Pancreas (tissue), 10 donors: ENCODE measurements at regions not wholly inside any gene's neighbourhood (a gene's known extent, or its start where the extent isn't known, plus 50 kb on each side); places are given as distances from the start of the nearest gene placed in this dataset.

ENCODE experiments used
- ATAC-seq, 4 donors: fragments of 200-7000 bp; cut with Tn5 transposase; one replicate each; pipeline versions ENCODE4 v1.8.0 to v1.9.1; 2020; ENCODE audit warnings: mild to moderate bottlenecking in 4 of 4, moderate library complexity in 4 of 4
- DNase-seq, 6 donors: peaks; one replicate each; pipeline ENCODE4 v3.0.0-alpha.2; 2020
- FAIRE-seq: peaks from 2 replicates; lab custom pipeline; 2012; peaks lifted over from hg19 to GRCh38; lab: Jason Lieb, UNC
- H3K27ac ChIP-seq, 4 donors: fragments of 200-600 bp; sonication (generic); 1 replicate in 3 of 4; 2 replicates in 1 of 4; pipeline versions ENCODE4 v1.5.0 to v1.8.0; 2020
- H3K27me3 ChIP-seq, 4 donors: fragments of 200-600 bp; one replicate each; pipeline ENCODE4 v1.8.0; 2021
- H3K36me3 ChIP-seq, 3 donors: fragments of 200-600 bp; sonication (generic) in 1 of 3; one replicate each; pipeline versions ENCODE4 v1.5.0 to v1.8.0; 2020 to 2021
- H3K4me1 ChIP-seq, 3 donors: fragments of 200-600 bp; one replicate each; pipeline ENCODE4 v1.8.0; 2021
- H3K4me3 ChIP-seq, 4 donors: fragments of 200-600 bp; sonication (generic) in 2 of 4; one replicate each; pipeline versions ENCODE4 v1.5.0 to v1.8.0; 2020 to 2021
- H3K9me3 ChIP-seq, 4 donors: fragments of 200-600 bp; one replicate each; pipeline ENCODE4 v1.8.0; 2021
- WGBS, 2 donors: extraction: QIAGEN DNeasy Blood & Tissue Kit; methylation state at CpG; one replicate each; pipeline ENCODE4 v1.1.7; 2013; 5-methylcytosine and 5-hydroxymethylcytosine counted together
- intact Hi-C, 3 donors: fragments of 100-400 bp; cut with DNase I; formaldehyde crosslinking; loops; one replicate each; pipeline versions ENCODE4 v1.11.1 to v1.14.2; 2022
- TF ChIP-seq, protein P1 (sequence below), 4 donors: fragments of 200-600 bp; sonication (generic) in 3 of 4; IDR thresholded peaks; one replicate each; pipeline versions ENCODE4 v1.5.0 to v1.8.0; 2021; ENCODE audit warnings: antibody characterized with exemption in 4 of 4
- donor health status: healthy with polysubstance abuse.
- donor health status: DM: no; HTN: no; CAD: no; lungs with moderate emphysema.
- donor health status: DM: no; HTN: no; CAD: no.
- donor health status: control.
- donor health status: control.
- donor health status: Bipolar disorder and iron deficiency.
- donor health status: DM: yes; HTN: yes; CAD: no.
- donor health status: DM: no; HTN: no; CAD: no.
- donor health status: DM: no; HTN: no; CAD: no.
- donor health status: DM: yes; HTN: yes; CAD: no.

DNA sequence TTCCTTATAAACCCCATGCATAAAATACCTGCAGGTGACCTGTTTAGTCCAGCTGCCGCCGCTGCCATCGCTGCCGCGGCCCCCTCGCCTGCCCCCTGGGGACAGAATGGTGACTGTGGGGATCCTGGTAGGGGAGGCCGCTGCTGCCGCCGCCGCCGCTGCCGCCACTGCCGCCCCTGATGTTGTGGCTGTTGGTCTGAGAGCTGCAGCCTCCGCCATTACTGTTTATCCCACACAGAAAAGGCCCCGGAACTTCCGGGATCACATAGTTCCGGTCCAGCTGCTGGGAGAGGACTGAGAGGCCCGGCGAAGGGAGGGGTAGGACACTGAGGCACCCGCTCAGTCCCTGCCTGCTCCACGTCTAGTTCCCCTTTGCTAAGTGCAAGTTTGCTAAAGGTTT is 244.9 kb downstream of the C12orf50 start:
- no peak overlapping the region for H3K4me3 ChIP-seq
- TF ChIP-seq, protein P1, sequence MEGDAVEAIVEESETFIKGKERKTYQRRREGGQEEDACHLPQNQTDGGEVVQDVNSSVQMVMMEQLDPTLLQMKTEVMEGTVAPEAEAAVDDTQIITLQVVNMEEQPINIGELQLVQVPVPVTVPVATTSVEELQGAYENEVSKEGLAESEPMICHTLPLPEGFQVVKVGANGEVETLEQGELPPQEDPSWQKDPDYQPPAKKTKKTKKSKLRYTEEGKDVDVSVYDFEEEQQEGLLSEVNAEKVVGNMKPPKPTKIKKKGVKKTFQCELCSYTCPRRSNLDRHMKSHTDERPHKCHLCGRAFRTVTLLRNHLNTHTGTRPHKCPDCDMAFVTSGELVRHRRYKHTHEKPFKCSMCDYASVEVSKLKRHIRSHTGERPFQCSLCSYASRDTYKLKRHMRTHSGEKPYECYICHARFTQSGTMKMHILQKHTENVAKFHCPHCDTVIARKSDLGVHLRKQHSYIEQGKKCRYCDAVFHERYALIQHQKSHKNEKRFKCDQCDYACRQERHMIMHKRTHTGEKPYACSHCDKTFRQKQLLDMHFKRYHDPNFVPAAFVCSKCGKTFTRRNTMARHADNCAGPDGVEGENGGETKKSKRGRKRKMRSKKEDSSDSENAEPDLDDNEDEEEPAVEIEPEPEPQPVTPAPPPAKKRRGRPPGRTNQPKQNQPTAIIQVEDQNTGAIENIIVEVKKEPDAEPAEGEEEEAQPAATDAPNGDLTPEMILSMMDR (IDR thresholded peaks at IDR 0.05), result no peak
- peaks cover 0 to 4% (median 0%) of the 10 kb centered on the region in 3 donors for H3K4me1 ChIP-seq
- FAIRE-seq (no peak), ATAC-seq (no peak), DNase-seq (peak in 2 of 6 donors; percentile 37 to 48)
- intact Hi-C loops, result no loop called here
- no peaks in the 10 kb centered on the region for H3K27me3 ChIP-seq
- H3K9me3 ChIP-seq, result no peaks in the 10 kb centered on the region
- no peak overlapping the region for H3K27ac ChIP-seq
- H3K36me3 ChIP-seq, result no peaks in the 10 kb centered on the region
- WGBS, 2 donors, result 94 to 99% methylated on average over 21 of the region's 21 CpGs

- no peak overlapping the region for H3K4me3 ChIP-seq
- peaks cover 0 to 4% (median 0%) of the 10 kb centered on the region in 3 donors for H3K4me1 ChIP-seq
- 73 to 82% methylated on average over 8 of the region's 8 CpGs for WGBS, 2 donors
- DNase-seq (no peak), ATAC-seq (peak in 3 of 4 donors; percentile 25 to 35 (median 29)), FAIRE-seq (no peak)
- TF ChIP-seq, protein P1 (IDR thresholded peaks at IDR 0.05), result no peak
- H3K9me3 ChIP-seq, result no peaks in the 10 kb centered on the region
- intact Hi-C loops, result no loop called here
- H3K27me3 ChIP-seq, result no peaks in the 10 kb centered on the region
- no peaks in the 10 kb centered on the region for H3K36me3 ChIP-seq
- peak overlapping the region in 2 of 4 donors; percentile 11 to 41 for H3K27ac ChIP-seq
Measured at GRCh38 chr12:87783467-87783866, 245.7 kb downstream of the C12orf50 start.

DNA sequence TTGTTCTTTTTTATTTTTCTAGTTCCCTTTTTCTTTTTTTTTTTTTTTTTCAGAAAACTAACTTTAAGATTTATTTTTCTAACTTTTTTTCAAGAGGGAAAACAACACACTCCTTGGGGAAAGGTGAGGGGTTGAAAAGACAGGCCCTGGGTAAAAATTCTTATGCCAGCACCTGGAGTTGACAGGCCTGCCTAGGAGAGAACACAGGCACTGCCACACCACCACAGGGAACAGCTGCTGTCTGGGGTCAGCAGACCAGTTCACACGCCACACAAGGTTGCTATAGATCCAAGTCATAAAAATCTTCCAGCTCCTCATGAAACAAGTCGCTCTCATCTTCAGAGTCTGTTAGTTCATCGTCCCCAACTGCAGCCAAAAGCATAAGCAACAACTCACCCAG is 246.4 kb downstream of the C12orf50 start:
- Histone ChIP-seq H3K36me3 (no peaks in the 10 kb centered on the region), H3K4me3 (no peak overlapping the region), H3K9me3 (no peaks in the 10 kb centered on the region), H3K27me3 (no peaks in the 10 kb centered on the region), H3K4me1 (peaks cover 0 to 4% (median 0%) of the 10 kb centered on the region in 3 donors), H3K27ac (peak overlapping the region in 2 of 4 donors; percentile 11 to 41)
- FAIRE-seq, result no peak
- WGBS, 2 donors, result 28 to 33% methylated on average over 3 of the region's 3 CpGs
- ATAC-seq, result peak; percentile 89 to 96 (median 91)
- intact Hi-C loops, result no loop called here
- TF ChIP-seq, protein P1 (IDR thresholded peaks at IDR 0.05), result no peak
- peak; percentile 60 to 79 (median 64) for DNase-seq

- no peaks in the 10 kb centered on the region for H3K27me3 ChIP-seq
Measured at GRCh38 chr12:87779858-87780498, 249.2 kb downstream of the C12orf50 start.

More at GRCh38 chr12:87779858-87780498, 249.2 kb downstream of the C12orf50 start:
- H3K4me3 ChIP-seq, result no peak overlapping the region
- 80 to 81% methylated on average over 2 of the region's 2 CpGs for WGBS, 2 donors
- intact Hi-C loops, result no loop called here
- H3K27ac ChIP-seq, result no peak overlapping the region
- H3K36me3 ChIP-seq, result no peaks in the 10 kb centered on the region
- H3K4me1 ChIP-seq, result peaks cover 0 to 4% (median 0%) of the 10 kb centered on the region in 3 donors
- no peaks in the 10 kb centered on the region for H3K9me3 ChIP-seq
- TF ChIP-seq, protein P1 (IDR thresholded peaks at IDR 0.05), result no peak
- no peak for FAIRE-seq
- DNase-seq, result peak in 2 of 6 donors; percentile 16
- peak in 1 of 4 donors; percentile 16 for ATAC-seq
